Stimulated activated naive CD8-positive, alpha-beta T cell treated with anti-CD3 and anti-CD28 coated beads, Interleukin-15, Interleukin-2, amounts not matched to agents 100 U/mL and 50 U/mL, for 24 hours (primary cell): ENCODE measurements at regions not wholly inside any gene's neighbourhood (a gene's known extent, or its start where the extent isn't known, plus 50 kb on each side); places are given as distances from the start of the nearest gene placed in this dataset.
"Not testable (repeated sequence)": the region's sequence is repeated elsewhere in the genome, so short reads cannot be mapped to it uniquely, and the experiment has no call there.

Experiments used
- ATAC-seq: fragments of 150-1000 bp; cut with Tn5 transposase; one replicate; pipeline ENCODE4 v1.10.0; 2021
- DNase-seq: peaks from one replicate; pipeline ENCODE4 v3.0.0; 2021

- DNase-seq (no peak), ATAC-seq (no peak)
Measured at GRCh38 chr6:93932175-93932574, 512.8 kb upstream of the EPHA7 start.

DNA sequence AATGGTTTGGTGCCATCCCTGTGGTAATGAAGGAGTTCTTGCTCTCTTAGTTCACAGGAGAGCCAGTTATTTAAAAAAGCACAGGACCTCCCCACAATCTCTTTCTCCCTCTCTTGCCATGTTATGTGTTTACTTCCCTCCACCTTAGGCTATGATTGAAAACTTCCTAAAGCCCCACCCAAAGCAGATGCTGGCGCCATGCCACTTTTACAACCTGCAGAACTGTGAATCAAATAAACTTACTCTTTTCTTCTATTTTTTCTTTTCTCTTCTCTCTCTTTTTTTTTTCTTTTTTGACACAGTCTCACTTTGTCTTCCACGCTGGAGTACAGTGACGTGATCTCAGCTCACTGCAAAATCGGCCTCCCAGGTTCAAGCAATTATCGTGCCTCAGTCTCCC is 508.4 kb upstream of the EPHA7 start:
- ATAC-seq (no peak), DNase-seq (no peak)

DNA sequence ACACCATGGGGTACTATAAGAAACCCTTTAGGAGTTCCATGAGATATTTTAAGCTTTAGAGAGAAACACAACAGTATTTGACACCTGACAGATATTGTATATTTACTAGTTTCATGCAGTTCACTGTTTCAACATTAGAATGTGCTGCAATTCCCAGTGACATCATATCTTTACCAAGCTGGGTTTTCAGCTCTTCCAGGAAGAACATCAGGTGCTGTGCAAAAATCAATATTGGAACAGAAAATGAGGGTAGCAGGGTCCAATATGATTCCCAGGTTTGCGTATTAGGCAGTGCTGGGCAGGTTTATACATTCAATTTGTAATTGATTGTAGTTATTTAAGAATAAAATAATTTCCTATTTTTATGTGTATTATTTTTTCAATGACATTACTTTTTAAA is 500.0 kb upstream of the EPHA7 start:
- no peak for ATAC-seq

DNA sequence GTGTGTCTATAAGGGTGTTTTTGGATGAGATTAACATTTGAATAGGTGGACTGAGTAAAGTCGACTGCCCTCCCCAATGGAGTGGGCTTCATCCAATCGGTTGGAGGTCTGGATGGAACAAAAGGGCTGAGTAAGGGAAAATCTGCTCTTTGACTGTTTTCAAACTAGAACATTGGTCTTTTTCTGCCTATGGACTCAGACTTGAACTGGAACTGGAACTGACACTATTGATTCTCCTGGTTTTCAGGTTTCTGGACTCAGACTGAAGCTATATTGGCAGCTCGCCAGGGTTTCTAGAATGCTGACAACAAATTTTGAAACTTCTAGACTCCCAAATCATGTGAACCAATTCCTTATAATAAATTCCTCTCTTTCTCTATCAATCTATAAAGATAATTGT is 498.9 kb upstream of the EPHA7 start:
- DNase-seq, result no peak
- ATAC-seq, result no peak

More for the DNA sequence above, 500.0 kb upstream of the EPHA7 start:
- no peak for DNase-seq

- ATAC-seq, result no peak
- no peak for DNase-seq
Measured at GRCh38 chr6:93917216-93917615, 497.9 kb upstream of the EPHA7 start.

- ATAC-seq (no peak), DNase-seq (no peak)
Measured at GRCh38 chr6:93916716-93917115, 497.4 kb upstream of the EPHA7 start.

DNA sequence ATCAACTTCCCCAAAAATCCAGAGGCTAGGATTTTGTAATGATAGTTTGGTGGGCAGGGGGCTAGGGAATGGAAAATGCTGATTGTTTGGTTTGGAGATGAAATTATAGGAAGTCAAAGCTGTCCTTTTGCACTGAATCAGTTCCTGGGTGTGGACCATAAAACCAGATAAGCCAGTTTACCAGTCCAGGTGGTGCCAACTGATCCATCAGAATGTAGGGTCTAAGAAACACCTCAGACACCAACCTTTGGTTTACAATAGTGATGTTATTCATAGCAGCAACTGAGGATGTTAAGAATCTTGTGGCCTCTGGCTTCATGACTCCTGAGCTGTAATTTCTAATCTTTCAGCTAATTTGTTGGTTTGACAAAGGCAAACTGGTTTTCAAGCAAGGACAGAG is 496.6 kb upstream of the EPHA7 start:
- ATAC-seq, result no peak
- no peak for DNase-seq

GRCh38 chr6:93902517-93902916 is 483.2 kb upstream of the EPHA7 start:
- DNase-seq (no peak), ATAC-seq (no peak)

GRCh38 chr6:93900142-93900541 is 480.8 kb upstream of the EPHA7 start:
- DNase-seq (no peak), ATAC-seq (no peak)

DNA sequence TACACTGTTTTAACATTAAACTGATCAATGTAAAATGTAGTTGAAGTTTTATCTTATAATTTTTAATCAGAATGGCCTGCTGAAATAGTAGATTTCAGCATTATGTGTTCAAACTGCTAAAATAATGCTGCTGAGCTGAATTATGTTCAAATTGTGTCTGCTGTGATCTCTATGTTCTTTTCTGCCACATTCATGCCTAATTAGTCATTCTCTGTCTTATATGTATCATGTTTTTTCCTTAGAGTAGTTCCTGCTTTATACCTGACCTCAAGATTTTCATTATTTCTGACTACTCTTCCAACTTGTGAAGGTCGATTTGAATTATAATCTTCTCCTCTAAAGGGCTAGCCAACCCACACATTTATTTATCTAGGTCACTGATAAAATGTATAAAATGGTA is 476.7 kb upstream of the EPHA7 start:
- ATAC-seq (no peak), DNase-seq (no peak)

GRCh38 chr6:93894521-93894920 is 475.2 kb upstream of the EPHA7 start:
- DNase-seq, result no peak
- no peak for ATAC-seq

GRCh38 chr6:93889713-93890112 is 470.4 kb upstream of the EPHA7 start:
- no peak for ATAC-seq
- no peak for DNase-seq

GRCh38 chr6:93886416-93886815 is 467.1 kb upstream of the EPHA7 start:
- no peak for DNase-seq
- ATAC-seq, result no peak

DNA sequence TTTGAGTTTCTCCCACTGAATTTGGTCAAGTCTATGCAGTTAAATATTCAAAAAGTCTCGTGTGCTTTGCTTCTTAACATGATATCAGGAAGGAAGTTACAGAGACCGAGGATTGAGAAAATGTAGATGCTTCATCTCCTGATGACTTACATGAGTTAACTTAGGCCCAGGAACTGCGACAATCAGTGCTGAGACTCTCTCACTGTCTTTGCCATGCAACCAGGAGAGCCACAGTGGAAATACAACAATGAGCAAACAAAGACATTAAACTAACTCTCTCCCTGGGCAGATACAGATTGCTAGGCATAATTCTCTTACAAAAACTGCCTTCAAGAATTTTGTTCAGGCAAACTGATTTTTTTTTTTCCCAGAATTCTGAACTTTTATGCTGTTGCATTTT is 440.6 kb upstream of the EPHA7 start:
- ATAC-seq, result no peak

DNA sequence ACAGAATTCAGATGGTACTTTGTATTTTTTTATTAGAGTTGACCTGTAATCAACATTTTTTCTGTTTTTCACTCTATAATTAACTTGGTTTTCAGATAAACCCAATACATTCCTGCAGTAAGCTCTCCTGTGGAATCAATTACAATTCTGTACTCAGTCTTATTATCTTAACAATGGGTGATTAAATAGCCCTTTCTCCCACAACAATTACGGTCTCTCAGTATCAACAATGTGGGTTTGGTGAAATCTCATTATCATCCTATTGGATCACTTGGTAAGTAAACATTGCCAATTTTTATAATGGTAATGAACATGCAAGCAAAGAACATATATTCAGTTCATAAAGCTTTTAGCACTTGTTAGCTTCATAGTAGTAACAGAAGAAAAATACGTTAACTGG is 438.9 kb upstream of the EPHA7 start:
- no peak for ATAC-seq

More for the DNA sequence above, 440.6 kb upstream of the EPHA7 start:
- DNase-seq, result no peak

DNA sequence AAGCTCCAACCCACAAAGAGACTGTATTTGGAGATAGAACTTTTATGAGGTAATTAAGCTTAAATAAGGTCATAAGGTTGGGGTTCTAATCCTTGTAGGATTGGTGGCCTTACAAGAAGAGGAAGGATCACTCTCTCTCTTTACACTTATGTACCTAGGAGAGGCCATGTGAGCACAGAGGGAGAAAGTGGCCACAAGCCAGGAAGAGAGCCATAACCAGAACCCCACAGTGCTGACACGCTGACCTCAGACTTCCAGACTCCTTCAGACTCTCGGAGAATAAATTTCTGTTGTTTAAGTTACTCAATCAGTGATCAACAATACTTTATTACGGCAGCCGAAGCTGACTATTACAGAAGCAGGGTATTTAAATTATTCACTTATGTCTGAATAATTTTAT is 430.5 kb upstream of the EPHA7 start:
- DNase-seq, result no peak
- ATAC-seq, result no peak

More for the DNA sequence above, 438.9 kb upstream of the EPHA7 start:
- no peak for DNase-seq

DNA sequence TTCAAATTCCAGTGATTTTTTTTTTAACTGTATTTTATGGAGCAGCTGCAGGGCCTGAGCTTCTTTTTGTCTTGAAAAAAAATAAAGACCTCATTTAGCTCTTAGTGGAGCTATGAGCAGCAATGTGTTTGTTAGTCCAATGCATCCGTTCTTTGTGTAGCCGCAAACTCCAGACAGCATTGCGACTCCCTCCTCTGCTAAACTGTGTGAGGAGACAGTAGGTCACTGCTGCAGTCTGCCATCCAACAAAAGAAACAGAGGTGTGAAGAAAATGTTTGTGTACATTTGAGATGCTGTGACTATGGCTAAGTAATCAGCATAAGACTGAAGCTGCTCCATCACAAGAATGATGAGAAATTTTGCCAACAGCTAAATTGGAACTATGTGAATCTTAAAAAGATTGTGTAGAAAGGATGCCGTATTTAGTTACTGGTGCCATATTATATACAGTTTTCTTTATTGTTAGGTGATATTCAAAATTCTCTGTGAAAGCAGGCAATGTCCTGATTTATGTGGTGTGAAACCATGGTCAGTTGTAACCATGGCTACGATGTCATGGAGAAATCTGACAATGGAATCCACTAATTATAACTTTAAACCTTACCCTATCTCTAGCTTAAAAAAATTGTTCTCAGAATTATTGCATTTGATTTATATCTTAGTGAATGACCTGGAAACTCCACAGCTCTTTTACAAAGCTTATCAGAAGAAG is 428.8 kb upstream of the EPHA7 start:
- ATAC-seq (no peak), DNase-seq (no peak)

DNA sequence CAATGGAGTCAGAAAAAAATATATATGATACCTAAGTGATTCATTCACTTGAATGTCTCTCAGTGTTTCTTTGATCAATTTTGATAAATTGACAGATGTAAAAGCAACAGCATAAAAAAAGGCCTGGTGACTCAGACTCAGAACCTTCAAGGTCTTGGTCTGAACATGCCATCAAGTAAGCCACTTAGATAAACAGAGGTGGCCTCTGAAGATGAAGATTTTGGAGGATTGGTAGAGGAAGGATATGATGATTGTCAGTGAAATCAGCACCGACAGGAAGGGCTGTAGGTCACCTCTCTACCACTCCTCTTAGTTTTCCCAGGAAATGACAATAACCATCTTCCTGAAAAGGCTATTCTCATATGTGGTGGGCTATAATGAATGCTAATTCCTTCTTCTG is 422.8 kb upstream of the EPHA7 start:
- DNase-seq (no peak), ATAC-seq (no peak)

DNA sequence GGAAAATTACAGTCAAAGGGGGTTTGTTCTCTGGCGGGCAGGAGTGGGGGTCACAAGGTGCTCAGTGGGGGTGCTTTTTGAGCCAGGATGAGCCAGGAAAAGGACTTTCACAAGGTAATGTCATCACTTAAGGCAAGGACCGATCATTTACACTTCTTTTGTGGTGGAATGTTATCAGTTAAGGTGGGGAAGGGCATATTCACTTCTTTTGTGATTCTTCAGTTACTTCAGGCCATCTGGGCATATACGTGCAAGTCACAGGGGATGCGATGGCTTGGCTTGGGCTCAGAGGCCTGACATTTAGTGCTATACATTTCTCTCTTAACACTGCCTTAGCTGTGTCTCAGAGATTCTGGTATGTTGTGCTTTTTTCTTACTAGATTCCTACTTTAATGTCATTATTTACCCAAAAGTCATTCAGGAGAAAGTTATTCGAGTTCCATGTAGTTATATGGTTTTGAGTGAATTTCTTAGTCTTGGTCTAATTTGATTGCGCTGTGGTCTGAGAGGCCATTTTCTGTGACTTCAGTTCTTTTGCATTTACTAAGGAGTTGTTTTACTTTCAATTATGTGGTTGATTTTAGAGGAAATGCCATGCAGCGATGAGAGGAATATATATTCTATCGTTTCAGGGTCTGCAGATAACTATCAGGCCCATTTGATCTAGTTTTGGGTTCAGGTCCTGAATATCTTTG is 416.2 kb upstream of the EPHA7 start:
- not testable (repeated sequence) for ATAC-seq, DNase-seq

- not testable (repeated sequence) for ATAC-seq, DNase-seq
Measured at GRCh38 chr6:93835026-93835425, 415.7 kb upstream of the EPHA7 start.

DNA sequence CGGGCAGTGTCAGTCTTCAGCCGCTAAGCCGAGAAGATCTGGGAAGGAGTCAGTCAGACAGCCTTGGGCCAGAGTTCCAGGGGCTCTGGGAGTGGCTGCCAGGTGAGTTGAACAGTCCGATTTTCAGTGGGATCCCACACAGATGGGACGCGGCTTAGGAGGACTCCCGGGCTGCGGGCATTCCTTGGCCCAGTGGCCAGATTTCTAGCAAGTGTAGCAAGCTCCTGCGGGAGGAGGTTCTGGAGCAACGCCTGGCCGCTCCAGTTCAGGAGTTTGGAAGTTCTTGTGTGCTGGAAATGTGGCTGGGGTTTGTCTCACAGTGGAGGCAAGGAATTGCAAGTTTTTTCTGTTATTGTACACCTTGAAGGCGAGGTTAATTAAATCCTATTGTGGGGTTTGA is 414.0 kb upstream of the EPHA7 start:
- DNase-seq, ATAC-seq: not testable (repeated sequence)

GRCh38 chr6:93829757-93830156 is 410.4 kb upstream of the EPHA7 start:
- not testable (repeated sequence) for DNase-seq, ATAC-seq

- ATAC-seq (no peak), DNase-seq (no peak)
Measured at GRCh38 chr6:93829009-93829408, 409.6 kb upstream of the EPHA7 start.

DNA sequence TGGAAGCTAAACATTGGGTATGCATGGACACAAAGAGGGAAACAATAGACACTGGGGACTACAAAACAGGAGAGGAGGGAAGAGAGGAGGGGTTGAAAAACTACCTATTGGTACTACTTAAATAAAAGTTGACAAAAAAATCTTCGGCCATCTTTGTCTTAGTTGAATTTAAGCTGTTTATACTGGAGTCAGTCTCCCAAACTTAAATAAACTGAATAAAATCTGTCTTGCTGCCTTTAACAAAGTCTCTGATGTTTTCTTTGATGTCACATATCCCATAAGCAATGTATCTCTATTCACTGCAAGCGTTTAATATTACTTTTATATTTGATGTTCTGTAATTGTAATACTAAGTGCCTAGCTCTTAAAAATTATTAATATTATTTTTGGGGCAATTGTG is 409.2 kb upstream of the EPHA7 start:
- DNase-seq, result no peak

More for the DNA sequence above, 409.2 kb upstream of the EPHA7 start:
- ATAC-seq, result no peak
